ENCODE measurements at regions not wholly inside any gene's neighbourhood (a gene's known extent, or its start where the extent isn't known, plus 50 kb on each side); places are given as distances from the start of the nearest gene placed in this dataset.

- H3K9me2 ChIP-seq (replicated peaks; ENCODE audit: low read depth, low read length) = no peaks in the 10 kb centered on the region
- H3K9me3 ChIP-seq (ENCODE audit: insufficient read depth, low read depth, low read length) = peaks cover 9% of the 10 kb centered on the region; the same call in 1 of the 2 replicates
- no peaks in the 10 kb centered on the region for H3F3A ChIP-seq (ENCODE audit: low read depth)
- no peak for TF ChIP-seq CTCF (conservative IDR thresholded peaks at IDR 0.05; ENCODE audit: low read length)
- no peak for TF ChIP-seq EZH2phosphoT487 (IDR thresholded peaks at IDR 0.05; ENCODE audit: borderline replicate concordance)
- no peak overlapping the region for H3K4me2 ChIP-seq (ENCODE audit: low read depth, low read length, poor library complexity, severe bottlenecking)
- no peak overlapping the region for H3K4me3 ChIP-seq (ENCODE audit: low read length, poor library complexity, severe bottlenecking)
- no peak overlapping the region for H3K9ac ChIP-seq (ENCODE audit: low read depth, low read length, poor library complexity, severe bottlenecking)
- H2AFZ ChIP-seq (ENCODE audit: low read length) = no peak overlapping the region
- H4K20me1 ChIP-seq (ENCODE audit: insufficient read depth, low read length, poor library complexity, severe bottlenecking) = no peaks in the 10 kb centered on the region
- no peaks in the 10 kb centered on the region for H3K36me3 ChIP-seq (ENCODE audit: insufficient read depth, low read length)
- H3K4me1 ChIP-seq (ENCODE audit: insufficient read depth, low read length, poor library complexity, severe bottlenecking) = no peaks in the 10 kb centered on the region
- H3K27me3 ChIP-seq (ENCODE audit: insufficient read depth, low read length, poor library complexity, severe bottlenecking) = no peaks in the 10 kb centered on the region
- no peaks in the 10 kb centered on the region for H3K79me2 ChIP-seq (ENCODE audit: insufficient read depth, low read length)
These were observed 1116.6 kb downstream of the BRD1 start for GRCh38 chr22:48711031-48711431.

- H3K9me2 ChIP-seq (replicated peaks; ENCODE audit: low read depth, low read length) = no peaks in the 10 kb centered on the region
- H3K4me3 ChIP-seq (ENCODE audit: low read length, poor library complexity, severe bottlenecking) = no peak overlapping the region
- peaks cover 9% of the 10 kb centered on the region; the same call in 1 of the 2 replicates for H3K9me3 ChIP-seq (ENCODE audit: insufficient read depth, low read depth, low read length)
- no peaks in the 10 kb centered on the region for H3K79me2 ChIP-seq (ENCODE audit: insufficient read depth, low read length)
- TF ChIP-seq CTCF (conservative IDR thresholded peaks at IDR 0.05; ENCODE audit: low read length) = no peak
- no peak for TF ChIP-seq EZH2phosphoT487 (IDR thresholded peaks at IDR 0.05; ENCODE audit: borderline replicate concordance)
- H3K4me1 ChIP-seq (ENCODE audit: insufficient read depth, low read length, poor library complexity, severe bottlenecking) = no peaks in the 10 kb centered on the region
- no peak overlapping the region for H3K9ac ChIP-seq (ENCODE audit: low read depth, low read length, poor library complexity, severe bottlenecking)
- no peaks in the 10 kb centered on the region for H3K36me3 ChIP-seq (ENCODE audit: insufficient read depth, low read length)
- no peaks in the 10 kb centered on the region for H4K20me1 ChIP-seq (ENCODE audit: insufficient read depth, low read length, poor library complexity, severe bottlenecking)
- H2AFZ ChIP-seq (ENCODE audit: low read length) = no peak overlapping the region
- no peaks in the 10 kb centered on the region for H3F3A ChIP-seq (ENCODE audit: low read depth)
- no peaks in the 10 kb centered on the region for H3K27me3 ChIP-seq (ENCODE audit: insufficient read depth, low read length, poor library complexity, severe bottlenecking)
- H3K4me2 ChIP-seq (ENCODE audit: low read depth, low read length, poor library complexity, severe bottlenecking) = no peak overlapping the region
These were observed 1117.3 kb downstream of the BRD1 start for GRCh38 chr22:48710410-48710809.

GRCh38 chr22:48709976-48710375, 1117.7 kb downstream of the BRD1 start:
- Histone ChIP-seq H3K4me2 (ENCODE audit: low read depth, low read length, poor library complexity, severe bottlenecking) (no peak overlapping the region), H3K9ac (ENCODE audit: low read depth, low read length, poor library complexity, severe bottlenecking) (no peak overlapping the region), H3K9me3 (ENCODE audit: insufficient read depth, low read depth, low read length) (peaks cover 9% of the 10 kb centered on the region; the same call in 1 of the 2 replicates), H3K27me3 (ENCODE audit: insufficient read depth, low read length, poor library complexity, severe bottlenecking) (no peaks in the 10 kb centered on the region), H3K9me2 (replicated peaks; ENCODE audit: low read depth, low read length) (no peaks in the 10 kb centered on the region), H4K20me1 (ENCODE audit: insufficient read depth, low read length, poor library complexity, severe bottlenecking) (no peaks in the 10 kb centered on the region), H3K4me3 (ENCODE audit: low read length, poor library complexity, severe bottlenecking) (no peak overlapping the region), H2AFZ (ENCODE audit: low read length) (no peak overlapping the region), H3K79me2 (ENCODE audit: insufficient read depth, low read length) (no peaks in the 10 kb centered on the region), H3K36me3 (ENCODE audit: insufficient read depth, low read length) (no peaks in the 10 kb centered on the region), H3F3A (ENCODE audit: low read depth) (no peaks in the 10 kb centered on the region), H3K4me1 (ENCODE audit: insufficient read depth, low read length, poor library complexity, severe bottlenecking) (no peaks in the 10 kb centered on the region)
- TF ChIP-seq CTCF (conservative IDR thresholded peaks at IDR 0.05; ENCODE audit: low read length) (no peak), EZH2phosphoT487 (IDR thresholded peaks at IDR 0.05; ENCODE audit: borderline replicate concordance) (no peak)
